Epithelial cell of prostate (primary cell): ENCODE measurements at regions not wholly inside any gene's neighbourhood (a gene's known extent, or its start where the extent isn't known, plus 50 kb on each side); places are given as distances from the start of the nearest gene placed in this dataset.
"Not testable (repeated sequence)": the region's sequence is repeated elsewhere in the genome, so short reads cannot be mapped to it uniquely, and the experiment has no call there.

Source experiments
- DNase-seq: peaks from one replicate; pipeline ENCODE4 v3.0.0-alpha.2; 2011; ENCODE audit warnings: low read depth, low spot score
- H3K27ac ChIP-seq: fragments of 450-650 bp; 2 replicates; pipeline ENCODE4 v1.5.1; 2017; ENCODE audit warnings: mild to moderate bottlenecking

DNA sequence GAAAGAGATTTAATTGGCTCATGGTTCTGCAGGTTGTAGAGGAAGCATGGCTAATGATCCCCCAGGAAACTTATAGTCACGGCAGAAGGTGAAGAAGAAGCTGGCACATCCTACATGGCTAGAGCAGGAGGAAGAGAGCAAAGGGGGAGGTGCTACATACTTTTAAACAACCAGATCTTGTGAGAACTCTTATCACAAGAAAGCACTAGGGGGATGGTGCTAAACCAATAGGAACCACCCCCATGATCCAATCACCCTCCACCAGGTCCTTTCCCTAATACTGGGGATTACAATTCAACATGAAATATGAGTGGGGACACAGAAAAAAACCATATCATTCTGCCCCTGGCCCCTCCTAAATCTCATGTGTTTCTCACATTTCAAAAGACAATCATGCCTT is 147.2 kb upstream of the EPB41L4A start:
- H3K27ac ChIP-seq, result no peak overlapping the region
- no peak for DNase-seq

DNA sequence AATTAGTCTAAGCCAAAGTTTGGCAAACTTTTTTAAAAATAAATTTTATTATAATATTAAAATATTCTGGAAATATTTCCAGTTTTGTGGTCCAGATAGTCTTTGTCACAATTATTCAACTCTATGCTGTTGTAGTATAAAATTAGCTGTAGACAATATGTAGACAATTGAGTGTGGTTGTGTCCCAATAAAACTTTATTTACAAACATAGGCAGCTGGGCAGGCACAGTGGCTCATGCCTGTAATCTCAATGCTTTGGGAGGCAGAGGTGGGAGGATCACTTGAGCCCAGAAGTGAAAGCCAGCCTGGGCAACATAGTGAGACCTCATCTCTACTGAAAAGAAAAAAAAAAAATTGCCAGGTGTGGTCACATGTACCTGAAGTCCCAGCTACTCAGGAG is 150.5 kb upstream of the EPB41L4A start:
- no peak for DNase-seq
- no peak overlapping the region for H3K27ac ChIP-seq

DNA sequence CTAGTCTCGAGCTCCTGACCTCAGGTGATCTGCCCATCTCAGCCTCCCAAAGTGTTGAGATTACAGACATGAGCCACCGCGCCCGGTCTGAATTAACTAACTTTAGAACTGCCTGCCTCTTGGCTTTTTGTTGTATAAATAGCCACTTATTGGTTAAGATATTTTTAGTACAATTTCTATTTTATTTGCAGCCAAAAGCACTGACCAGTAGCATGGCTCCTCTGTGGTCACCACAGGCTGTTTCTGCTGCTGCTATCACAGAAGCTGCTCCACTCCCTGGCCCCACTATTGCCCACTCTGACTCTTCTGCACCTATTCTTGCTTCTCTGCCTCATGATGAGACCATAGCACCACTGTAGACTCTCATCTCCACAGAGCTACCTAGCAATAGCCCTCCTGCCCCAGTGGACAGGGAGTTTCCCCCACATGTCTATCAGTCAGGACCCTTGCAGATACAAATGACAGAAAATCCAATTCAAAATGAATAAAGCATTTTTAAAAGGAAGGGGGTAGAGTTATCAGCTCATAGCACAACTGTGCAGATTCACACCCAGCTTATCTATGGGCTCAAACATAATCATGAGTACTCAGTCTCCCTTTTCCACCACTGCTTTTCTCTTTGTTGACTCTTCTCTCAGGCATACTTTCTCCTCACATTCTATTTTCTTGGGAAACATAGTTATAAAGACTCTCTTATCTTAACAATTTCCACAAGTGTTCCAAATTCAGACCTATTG is 151.8 kb upstream of the EPB41L4A start:
- DNase-seq, result no peak
- H3K27ac ChIP-seq, result no peak overlapping the region

DNA sequence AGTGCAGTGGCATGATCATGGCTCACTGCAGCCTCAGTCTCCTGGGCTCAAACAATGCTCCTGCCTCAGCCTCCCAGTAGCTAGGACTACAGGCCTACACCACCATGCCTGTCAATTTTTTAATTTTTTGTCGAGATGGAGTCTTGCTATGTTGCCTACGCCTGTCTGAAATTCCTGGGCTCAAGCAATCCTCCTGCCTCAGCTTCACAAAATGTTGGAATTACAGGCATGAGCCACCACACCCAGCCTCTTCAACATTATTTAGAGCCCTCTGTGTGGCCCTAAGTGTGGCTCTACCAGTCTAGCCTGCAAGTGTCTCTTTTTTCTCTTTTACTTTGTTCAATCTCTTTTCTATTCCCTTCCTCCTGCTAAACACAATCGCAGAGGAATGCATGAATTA is 154.4 kb upstream of the EPB41L4A start:
- no peak for DNase-seq
- no peak overlapping the region for H3K27ac ChIP-seq

DNA sequence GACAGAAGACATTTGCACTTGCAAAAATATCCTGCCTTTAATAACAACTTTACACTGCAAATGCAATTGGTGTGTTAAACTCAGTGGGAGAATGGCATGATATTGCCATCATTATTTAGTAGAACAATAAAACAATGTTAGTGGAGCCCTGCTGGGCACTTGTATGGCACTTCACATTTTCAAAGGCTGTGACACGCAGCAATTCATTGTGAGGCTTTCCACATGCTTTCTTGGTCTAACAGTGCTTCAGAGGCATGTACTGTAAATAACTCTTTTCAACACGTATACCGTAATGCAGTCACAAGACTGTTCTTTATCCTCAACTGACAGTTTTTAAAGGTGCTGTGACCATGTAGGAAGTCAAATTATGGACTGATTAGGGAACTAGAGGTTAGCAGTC is 155.5 kb upstream of the EPB41L4A start:
- DNase-seq, result no peak
- H3K27ac ChIP-seq, result no peak overlapping the region

DNA sequence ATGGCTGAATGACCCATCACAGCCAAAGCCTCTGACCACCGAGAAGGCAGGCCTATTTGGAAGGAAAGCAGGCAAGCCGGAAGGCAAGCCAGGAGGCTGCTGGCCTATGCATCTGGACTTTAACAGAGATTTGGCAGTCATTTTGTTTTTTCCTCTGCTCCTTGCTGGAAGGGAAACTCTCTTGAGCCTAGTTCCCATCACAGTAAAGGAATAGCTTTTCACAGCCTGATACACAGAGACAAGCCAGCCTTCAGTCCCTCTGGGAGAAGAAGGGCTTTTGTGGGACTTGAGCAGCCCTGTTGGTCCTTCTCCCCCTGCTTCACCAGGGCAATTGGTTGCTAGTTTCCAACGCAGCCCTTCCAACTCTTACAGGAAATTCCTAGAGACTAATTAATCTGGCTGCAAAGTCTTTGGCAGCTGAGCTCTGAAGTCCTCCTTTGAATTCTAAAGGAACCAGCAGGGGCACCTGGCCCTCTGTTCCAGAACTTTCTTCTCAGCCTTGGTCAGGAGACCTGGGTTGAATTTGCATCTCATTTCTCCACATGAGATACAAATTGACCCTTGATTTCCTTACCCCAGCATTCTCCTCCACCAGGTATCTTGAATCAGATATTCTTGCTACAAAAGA is 157.3 kb upstream of the EPB41L4A start:
- H3K27ac ChIP-seq, result no peak overlapping the region
- no peak for DNase-seq

DNA sequence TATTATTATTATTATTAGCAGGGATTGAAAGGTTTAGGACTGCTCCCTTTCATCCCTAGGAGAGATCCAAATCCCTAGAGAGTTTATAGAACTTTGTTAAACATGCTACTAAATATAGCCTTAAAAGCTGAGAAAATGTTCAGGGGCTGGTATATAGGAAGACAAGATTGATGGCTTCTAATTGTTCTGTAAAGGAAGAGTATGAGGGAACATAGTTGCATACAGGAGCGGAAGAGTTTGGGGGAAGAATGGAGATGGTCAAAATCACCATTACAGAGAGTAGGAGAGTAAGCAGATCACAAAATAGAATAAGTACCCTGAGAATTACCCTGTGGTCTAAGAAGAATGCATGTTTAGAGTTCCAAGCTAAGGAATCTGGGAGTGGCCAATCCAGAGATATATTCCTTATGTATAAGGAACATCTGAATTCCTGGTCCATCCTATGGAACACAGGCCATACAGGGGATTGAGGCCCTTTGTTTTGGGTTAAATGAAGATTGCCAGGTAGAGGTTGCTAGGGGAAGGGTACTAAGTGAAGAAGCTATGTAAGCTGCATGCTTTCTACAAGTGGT is 158.0 kb upstream of the APC start:
- no peak for DNase-seq
- H3K27ac ChIP-seq, result no peak overlapping the region

DNA sequence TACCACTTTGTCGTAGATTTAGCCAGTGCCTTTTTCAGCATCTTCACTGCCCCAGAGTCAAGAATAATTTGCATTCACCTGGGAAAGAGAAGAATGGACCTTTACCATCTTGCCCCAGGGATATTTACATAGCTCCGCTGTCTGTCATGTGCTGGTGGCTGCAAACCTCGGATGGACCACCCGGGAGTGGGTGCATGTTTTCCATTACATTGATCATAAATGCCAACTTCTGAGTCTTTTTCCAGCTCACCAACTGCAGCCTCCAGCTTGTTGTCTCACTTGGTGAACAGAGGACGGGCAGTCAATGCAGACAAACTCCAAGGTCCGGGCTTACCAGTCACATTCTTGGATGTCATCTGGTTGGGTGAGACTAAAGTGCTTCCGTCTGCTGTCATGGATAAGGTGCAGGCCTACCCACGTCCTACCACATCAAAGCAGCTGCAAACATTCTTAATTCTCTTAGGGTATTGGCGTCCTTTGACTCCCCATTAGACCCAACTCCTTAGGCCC is 155.8 kb upstream of the APC start:
- H3K27ac ChIP-seq, result no peak overlapping the region
- no peak for DNase-seq

DNA sequence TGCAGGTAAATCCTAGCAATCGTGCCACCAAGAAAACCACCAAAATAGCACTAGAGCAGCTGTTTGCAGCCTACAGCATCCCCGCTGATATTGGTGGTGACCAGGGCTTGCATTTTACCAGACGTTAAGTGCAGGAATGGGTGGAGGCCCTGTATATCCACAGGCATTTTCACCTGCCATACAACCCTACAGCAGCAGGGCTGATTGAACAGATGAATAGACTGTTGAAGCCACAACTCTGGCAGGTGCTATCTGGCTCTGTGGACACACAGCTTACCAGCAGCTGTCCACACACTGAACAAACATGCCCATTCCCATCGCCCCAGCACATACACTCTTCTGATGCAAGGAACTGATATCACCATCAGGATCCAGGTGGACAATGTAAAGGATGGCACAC is 154.5 kb upstream of the APC start:
- DNase-seq, result no peak
- no peak overlapping the region for H3K27ac ChIP-seq

DNA sequence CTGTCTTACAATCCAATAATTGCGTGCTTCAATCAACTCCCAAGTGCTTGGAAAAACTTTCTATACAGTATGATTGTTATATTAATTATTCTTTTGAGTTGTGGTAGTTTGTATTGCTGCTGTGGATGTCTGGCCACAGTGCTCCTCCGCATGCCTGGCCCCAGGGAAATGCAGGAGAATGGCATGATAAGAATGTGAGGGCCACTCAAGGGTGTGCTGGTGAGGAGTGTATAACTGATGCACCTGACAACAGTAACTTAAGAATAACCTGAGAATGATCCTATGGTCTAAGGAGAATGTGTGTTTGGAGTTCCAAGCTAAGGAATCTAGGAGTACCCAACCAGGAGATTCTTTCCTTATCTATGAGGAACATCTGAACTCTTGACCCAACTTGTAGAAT is 152.9 kb upstream of the APC start:
- no peak overlapping the region for H3K27ac ChIP-seq
- no peak for DNase-seq

DNA sequence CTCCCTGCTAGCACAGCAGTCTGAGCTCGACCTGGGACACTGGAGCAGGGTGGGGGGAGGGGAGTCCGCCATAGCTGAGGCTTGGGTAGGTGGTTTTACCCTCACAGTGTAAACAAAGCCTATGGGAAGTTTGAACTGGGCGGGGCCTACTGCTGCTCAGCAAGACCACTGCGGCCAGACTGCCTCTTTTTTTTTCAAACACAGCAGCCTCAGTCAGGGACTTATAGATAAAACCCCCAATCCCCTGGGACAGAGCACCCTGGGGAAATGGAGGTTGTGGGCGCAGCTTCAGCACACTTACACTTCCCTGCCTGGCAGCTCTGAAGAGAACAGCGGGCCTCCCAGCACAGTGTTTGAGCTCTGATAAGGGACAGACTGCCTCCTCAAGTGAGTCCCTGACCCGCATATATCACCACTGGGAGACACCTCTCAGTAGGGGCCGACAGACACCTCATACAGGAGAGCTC is 151.1 kb upstream of the APC start:
- DNase-seq, result no peak
- no peak overlapping the region for H3K27ac ChIP-seq

DNA sequence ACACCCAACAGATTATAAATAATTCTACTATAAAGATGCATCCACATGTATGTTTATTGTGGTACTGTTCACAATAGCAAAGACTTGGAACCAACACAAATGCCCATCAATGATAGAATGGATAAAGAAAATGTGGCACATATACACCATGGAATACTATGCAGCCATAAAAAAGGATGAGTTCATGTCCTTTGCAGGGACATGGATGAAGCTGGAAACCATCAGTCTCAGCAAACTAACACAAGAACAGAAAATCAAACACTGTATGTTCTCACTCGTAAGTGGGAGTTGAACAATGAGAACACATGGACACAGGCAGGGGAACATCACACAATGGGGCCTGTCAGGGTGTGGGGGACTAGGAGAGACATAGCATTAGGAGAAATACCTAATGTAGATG is 146.8 kb upstream of the APC start:
- DNase-seq, H3K27ac ChIP-seq: not testable (repeated sequence)

DNA sequence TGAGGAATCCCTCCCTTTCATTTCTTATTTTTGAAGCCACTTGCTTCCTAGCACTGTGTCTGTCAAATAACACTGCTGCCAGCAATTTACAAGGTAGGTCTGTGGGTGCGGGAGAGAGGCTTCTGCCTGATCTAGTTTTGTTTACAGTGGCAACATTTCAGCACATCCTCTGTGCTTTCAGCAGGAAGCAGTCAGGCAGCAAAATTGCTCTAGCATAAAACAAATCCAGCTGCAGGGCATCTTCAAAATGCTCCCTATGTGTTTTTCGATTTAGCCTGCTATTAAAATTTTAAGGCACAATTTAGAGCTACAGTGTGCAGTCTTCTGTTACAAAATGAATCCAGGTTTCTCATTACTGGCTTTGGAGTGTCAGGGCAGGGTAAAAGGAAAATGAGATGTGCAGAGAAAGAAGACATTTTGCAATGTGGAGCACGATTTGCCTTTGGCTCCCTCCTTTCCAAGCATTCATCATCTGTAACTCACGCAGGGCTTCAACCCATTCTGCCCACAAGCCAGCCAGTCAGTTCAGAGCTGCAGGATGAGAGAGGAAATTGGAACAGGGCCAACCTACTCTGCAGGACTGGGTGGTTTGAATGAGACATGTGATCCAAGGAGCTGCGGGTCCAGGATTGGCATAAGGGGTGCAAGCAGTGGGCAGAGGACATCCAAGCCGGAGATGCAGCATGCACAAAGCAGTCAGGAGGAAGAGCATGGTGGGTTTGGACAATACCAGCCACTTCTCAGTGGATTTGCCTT is 143.4 kb upstream of the APC start:
- DNase-seq, result no peak
- H3K27ac ChIP-seq, result no peak overlapping the region

DNA sequence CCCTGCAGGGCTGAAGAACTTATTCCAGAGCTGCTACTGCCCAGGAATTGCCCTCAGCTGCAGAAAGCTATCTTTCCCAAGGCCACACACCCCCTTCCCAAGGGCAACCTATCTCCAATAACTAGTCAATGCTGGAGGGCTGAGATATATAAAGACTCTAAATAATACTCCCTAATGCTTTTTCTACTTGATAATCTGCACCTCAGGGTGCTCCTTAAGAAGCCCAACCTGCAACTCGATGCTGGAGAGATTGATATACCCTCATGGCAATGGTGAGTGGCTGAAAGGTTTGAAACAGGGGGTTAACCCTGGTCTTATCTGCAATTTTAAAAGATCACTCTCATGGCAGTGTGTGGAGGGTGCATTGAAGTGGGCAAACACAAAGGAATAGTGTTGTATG is 142.7 kb upstream of the APC start:
- no peak for DNase-seq

DNA sequence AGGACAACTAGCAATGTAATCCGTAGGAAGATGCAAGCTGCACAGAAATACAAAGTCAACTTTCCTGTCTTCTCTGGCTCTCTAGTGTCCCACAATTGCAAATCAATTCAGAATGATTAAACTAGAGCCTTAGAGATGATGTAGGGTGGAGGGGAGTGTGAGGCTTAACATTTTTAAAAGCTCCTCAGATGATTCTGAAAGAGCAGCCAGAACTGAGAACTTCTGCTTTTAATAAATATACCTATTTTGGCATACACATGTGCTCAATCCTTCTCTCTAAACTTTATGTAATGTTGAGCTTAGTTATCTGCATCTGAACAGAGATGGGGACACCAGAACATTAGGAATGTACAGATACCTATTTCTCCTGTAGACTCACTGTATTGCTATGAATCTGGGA is 139.9 kb upstream of the APC start:
- no peak overlapping the region for H3K27ac ChIP-seq
- DNase-seq, result no peak

More for the DNA sequence above, 142.7 kb upstream of the APC start:
- no peak overlapping the region for H3K27ac ChIP-seq

DNA sequence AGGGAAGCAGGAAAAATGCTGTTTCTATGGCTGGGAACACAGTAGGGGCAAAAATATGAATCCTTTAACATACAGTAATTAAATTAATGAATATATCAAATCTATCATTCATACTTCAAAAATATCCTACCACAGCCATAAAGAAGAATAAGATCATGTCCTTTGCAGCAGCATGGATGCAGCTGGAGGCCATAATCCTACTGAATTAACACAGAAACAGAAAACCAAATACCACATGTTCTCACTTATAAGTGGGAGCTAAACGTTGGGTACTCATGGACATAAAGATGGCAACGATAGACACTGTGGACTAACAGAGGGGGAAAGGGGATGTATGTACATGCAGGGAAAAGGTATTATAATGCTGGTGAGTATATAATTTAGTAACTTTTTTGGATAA is 137.2 kb upstream of the APC start:
- H3K27ac ChIP-seq, DNase-seq: not testable (repeated sequence)

DNA sequence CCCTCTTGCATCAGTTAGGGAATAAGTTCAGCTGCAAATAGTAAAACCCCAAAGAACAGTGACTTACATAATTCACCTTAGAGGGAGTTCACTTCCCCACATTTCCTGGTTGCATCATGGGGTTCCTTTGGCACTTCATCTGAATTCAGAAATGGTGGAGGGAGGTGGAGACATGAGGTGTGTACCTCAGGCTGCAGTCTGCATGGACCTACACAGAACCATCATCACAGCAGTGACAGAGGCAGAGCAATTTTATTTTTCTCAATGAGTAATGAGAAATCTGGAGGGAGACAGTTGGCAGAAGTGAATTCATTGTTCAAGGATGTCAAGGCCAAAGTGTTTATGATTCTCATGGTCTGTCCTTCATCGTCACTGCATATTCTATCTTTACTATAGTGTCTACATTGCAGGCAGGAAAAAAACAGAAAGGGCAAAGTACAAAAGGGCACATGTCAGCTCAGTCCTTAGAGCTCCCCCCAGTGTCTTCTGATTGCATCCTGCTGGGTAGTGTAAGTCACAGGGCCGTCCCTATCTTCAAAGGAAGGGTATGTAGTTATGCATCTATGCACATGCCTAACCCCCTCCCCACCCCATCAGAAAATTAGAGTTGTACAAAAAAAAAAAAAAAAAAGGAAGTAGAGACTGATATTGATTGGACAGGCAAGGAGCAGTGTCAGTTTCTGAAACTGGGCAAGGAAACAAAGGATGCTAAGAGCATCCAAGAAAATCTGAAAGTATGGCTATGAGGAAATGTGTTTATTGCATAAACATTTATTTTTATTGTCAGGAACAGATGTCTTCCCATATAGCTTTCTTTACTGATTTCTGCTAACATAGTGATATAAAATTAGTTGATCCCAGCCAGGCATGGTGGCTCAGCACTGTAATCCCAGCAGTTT is 132.7 kb upstream of the APC start:
- no peak for DNase-seq

DNA sequence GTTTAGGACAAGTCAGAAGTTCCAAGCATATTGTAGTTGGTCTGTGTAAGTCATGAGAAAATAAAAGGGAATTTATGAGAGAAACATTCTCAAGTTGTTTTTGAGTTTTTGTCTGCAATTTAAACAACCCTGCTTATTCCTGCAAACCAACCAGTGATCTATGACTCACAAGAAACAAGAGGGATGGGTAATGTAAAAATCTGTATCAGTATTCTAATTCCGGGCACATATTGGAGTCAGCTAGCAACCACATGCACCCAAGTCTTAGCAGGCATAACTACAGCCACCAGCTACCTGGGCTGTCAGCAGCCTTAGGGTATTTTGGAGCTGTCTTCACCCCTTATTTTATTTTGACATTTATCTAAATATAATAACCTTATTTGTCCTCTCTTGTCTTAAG is 128.7 kb upstream of the APC start:
- H3K27ac ChIP-seq, result no peak overlapping the region
- DNase-seq, result no peak

More for the DNA sequence above, 132.7 kb upstream of the APC start:
- H3K27ac ChIP-seq, result no peak overlapping the region

DNA sequence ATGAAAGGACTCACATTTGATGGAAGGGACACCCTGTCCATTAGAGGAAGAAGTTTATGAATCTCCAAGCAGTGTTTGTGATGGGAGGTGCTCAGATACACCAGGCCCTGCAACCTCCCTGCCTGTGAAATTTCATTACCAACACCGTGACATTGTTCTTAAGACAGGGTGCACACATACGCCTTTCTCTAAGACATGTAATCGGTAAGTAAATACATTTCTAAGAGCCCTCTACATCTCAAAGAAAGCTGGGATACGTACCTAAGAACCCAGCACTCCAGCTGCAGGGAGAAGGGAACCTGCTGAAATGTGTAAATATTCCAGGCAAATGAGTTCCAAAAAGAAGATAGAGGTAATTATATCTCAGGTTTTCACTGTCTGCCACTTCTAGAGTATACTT is 125.0 kb upstream of the APC start:
- H3K27ac ChIP-seq, result no peak overlapping the region
- no peak for DNase-seq

DNA sequence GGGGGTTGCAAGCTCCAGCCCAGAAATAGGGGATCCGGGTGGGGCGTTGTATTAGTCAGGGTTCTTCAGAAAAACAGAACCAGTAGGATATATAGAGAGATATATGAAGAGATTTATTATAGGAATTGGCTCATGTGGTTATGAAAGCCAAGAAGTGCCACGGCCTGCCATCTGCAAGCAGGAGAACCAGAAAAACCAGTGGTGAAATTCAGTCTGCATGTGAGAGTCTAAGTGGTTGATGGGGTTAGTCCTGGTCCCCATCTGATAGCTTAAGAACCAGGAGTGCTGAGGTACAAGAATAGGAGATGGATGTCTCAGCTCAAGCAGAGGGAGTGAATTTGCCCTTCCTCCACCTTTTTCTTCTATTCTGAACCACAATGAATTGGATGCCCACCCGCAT is 123.4 kb upstream of the APC start:
- no peak for DNase-seq

More for the DNA sequence above, 123.4 kb upstream of the APC start:
- H3K27ac ChIP-seq, result peak overlapping the region; percentile 34
